ENCODE measurements at regions not wholly inside any gene's neighbourhood (a gene's known extent, or its start where the extent isn't known, plus 50 kb on each side); places are given as distances from the start of the nearest gene placed in this dataset.
"Not testable (repeated sequence)": the region's sequence is repeated elsewhere in the genome, so short reads cannot be mapped to it uniquely, and the experiment has no call there.

DNA sequence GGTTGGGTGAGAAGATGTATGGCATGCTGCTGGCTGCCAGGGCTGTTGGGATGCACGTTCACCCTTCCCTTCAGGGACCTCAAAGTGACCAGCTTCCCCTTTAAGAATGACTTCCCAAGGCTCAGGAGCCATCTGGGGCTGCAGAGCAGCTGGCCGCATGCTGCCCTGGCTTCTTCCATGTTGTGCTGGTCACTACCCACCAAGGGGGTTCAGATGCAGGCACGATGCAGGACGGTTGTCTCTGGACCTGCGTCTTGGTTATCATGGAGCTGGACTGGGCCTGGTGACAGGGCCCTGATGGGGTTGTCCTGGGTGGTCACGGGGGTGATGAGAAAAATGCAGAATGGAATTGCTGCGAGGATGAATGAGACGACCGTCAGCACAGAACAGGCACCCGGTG lies 297.8 kb downstream of the POTED start:
- DNase-seq = not testable (repeated sequence)

DNA sequence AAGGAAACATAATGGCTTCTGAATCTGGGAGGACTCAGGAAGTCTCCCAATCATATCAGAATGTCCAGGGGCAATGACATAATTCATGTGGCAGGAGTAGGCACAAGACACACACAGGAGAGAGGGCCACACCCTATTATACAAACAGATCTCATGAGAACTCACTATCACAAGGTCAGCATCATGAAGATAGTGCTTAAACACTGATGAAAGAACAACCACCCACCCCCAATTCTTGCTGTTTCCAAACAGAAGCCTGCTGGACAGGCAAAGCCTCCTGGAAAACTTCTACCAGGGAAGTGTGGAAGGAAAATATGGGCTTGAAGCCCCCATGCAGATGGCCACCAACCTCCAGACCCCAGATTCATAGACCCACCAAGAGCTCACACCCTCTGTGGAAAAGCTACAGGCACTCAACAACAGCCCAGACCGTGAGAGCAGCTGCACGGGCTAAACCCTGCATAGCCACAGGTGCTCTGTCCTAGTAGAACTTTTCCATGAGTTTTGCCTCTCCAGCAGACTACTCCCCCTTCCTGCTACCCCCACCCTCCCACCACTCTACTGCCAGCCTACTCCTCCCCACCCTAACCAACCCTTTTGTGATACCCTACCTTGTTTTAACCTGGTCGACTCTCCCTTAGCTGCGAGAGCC lies 287.1 kb downstream of the POTED start:
- DNase-seq = not testable (repeated sequence)

DNA sequence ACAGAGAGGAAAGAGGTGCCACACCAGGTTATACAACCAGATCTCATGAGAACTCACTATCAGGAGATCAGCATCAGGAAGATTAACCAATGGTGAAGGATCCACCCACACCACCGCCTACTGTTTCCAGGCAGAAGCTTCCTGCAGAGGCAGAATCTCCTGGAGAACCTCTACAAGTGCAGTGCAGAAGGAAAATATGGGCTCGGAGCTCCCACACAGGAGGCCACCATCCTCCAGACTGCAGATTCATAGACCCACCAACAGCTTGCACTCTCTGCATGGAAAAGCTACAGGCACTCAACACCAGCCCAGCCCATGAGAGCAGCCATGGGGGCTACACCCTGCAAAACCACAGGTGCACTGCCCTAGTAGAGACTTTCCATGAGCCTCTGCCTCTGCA lies 284.0 kb downstream of the POTED start:
- DNase-seq = not testable (repeated sequence)

DNA sequence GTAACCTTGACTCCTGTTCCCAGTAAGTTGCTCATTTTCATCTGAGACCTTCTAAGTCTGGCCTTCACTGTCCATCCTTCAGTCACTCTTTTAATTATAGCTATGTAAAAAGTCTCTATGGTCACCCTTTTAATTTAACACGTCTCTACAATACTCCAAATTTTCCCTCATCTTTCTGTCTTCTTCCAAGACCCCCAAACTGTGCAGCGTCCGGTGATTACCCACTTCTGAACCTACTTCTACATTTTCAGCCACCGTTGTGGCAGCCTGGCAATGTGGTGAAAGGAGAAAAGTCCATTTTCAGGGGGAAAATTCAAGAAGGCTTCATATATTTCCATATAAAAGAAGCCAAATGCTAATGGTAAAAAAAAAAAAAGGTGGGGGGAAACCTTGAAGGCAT lies 283.4 kb downstream of the POTED start:
- DNase-seq = not testable (repeated sequence)

DNA sequence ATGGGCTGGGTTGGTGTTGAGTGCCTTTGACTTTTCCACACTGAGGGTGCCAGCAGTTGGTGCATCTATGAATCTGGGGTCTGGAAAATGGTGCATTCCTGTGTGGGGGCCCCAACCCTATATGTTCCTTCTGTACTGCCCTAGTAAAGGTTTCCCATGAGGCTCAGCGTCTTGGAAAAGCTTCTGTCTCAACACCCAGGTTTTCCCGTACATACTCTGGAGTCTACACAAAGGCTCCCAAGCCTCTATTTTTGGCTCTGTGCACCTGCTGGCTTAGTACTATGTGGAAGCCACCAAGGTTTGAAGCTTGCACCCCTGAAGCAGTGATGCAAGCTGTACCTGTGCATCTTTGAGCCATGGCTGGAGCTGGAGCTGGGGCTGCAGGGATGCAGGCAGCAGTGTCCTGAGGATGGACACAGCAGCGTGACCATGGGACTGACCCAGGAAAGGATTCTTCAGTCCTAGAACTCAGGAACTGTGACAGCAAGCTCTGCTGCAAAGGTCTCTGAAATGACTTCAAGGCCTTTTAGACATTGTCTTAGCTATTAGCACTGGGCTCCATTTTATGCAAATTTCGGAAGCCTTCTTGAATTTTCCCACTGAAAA lies 282.7 kb downstream of the POTED start:
- not testable (repeated sequence) for DNase-seq

DNA sequence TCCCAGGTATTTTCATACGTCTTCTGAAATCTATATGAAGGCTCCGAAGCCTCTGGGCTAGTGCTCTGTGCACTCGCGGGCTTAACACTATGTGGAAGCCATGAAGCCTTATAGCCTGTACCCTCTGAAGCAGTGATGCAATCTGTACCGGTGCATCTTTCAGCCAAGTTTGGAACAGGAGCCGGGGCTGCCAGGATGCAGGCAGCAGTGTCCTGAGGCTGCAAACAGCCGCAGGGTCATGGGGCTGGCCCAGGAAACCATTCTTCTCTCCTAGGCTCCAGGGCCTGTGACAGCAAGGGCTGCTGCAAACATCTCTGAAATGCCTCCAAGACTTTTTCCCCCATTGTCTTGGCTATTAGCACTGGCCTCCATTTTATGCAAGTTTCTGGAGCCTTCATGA lies 279.6 kb downstream of the POTED start:
- not testable (repeated sequence) for DNase-seq

DNA sequence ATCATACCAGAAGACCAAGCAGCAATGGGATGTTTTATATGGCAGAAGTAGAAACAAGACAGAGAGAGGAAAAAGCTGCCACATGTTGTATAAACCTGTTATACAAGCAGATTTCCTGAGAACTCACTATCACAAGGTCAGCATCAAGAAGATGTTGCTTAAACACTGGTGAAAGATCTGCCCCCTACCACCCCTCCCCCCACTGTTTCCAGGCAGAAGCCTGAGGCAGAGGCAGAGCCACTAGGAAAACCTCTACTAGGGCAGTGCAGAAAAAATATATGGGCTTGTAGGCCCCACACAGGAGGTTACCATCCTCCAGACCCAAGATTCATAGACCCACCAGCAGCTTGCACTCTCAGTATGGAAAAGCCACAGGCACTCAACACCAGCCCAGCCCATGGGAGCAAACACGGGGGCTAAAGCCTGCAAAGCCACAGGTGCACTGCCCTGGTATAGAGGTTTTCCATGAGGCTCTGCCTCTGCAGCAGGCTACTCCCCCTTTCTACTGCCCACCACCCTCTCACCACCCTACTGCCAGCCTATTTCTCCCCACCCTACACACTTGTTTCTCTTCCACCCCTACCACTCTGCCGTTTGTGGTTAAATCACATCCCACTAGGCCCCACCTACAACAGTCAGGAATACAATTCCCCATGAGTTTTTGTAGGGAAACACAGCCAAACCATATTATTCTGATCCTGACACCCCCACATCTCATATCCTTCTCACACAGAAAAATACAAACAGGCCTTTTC lies 274.2 kb downstream of the POTED start:
- DNase-seq = not testable (repeated sequence)

DNA sequence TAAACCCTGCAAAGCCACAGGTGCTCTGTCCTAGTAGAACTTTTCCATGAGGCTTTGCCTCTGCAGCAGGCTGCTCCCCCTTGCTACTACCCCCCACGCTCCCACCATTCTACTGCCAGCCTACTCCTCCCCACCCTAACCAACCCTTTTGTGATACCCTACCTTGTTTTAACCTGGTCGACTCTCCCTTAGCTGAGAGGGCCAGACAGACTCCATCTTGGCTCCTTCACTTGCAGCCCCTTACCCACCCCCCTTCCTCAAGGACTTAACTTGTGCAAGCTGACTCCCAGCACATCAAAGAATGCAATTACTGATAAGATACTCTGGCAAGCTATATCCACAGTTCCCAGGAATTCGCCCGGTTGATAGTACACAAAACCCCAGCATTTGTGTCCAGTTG lies 267.9 kb downstream of the POTED start:
- DNase-seq = not testable (repeated sequence)

DNA sequence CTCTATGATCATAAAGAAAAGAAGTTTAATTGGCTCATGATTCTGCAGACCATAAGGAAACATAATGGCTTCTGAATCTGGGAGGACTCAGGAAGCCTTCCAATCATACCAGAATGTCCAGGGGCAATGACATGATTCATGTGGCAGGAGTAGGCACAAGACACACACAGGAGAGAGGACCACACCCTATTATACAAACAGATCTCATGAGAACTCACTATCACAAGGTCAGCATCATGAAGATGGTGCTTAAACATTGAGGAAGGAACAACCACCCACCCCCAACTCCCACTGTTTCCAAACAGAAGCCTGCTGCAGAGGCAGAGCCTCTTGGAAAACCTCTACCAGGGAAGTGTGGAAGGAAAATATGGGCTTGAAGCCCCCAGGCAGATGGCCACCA lies 267.4 kb downstream of the POTED start:
- not testable (repeated sequence) for DNase-seq

DNA sequence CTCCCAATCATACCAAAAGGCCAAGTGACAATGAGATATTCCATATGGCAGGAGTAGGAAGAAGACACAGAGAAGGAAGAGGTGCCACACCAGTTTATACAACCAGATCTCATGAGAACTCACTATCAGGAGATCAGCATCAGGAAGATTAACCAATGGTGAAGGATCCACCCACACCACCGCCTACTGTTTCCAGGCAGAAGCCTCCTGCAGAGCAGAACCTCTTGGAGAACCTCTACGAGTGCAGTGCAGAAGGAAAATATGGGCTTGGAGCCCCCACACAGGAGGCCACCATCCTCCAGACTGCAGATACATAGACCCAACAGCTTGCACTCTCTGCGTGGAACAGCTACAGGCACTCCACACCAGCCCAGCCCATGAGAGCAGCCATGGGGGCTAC lies 264.4 kb downstream of the POTED start:
- DNase-seq = not testable (repeated sequence)

DNA sequence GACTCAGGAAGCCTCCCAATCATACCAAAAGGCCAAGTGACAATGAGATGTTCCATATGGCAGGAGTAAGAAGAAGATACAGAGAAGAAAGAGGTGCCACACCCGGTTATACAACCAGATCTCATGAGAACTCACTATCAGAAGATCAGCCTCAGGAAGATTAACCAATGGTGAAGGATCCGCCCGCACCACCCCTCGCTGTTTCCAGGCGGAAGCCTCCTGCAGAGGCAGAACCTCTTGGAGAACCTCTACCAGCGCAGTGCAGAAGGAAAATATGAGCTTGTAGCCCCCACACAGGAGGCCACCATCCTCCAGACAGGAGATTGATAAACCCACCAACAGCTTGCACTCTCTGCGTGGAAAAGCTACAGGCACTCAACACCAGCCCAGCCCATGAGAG lies 245.1 kb downstream of the POTED start:
- no peak for DNase-seq

DNA sequence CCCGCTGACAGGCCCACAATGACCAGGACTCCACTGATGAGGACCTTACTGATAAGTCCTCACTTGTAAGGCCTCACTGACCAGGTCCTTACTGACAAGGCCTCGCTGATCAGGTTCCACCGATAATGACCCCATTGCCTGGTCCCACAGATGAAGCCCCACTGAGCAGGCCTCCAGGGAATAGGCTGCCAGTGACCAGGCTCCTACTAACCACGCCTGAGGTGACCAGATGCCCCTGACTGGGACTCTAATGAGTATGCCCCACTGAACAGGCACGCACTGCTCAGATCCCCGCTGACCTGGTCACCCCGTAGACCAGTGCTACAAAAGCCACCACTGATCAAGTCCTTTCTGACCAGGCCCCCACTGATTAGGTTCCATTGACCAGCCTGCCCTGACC lies 241.2 kb downstream of the POTED start:
- DNase-seq = not testable (repeated sequence)

DNA sequence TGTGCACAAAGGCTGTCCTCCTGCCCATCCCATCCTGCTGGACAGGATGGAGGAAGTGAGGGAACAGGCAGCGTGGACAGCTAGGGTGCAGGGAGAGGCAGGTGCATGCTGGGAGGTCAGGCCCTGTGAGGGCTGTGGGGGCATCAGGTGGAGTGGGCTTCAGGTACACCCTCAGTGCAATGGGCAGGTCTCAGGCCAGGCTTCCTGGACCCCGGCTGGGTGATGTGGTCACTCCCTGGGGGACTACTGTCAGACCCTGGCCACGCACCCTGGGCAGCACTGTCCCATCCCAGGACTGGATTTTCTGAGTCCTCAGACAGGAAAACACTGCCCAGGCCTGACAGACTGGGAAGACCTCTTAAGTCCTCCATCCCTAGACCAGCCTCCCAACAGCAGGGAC lies 239.9 kb downstream of the POTED start:
- DNase-seq = not testable (repeated sequence)

DNA sequence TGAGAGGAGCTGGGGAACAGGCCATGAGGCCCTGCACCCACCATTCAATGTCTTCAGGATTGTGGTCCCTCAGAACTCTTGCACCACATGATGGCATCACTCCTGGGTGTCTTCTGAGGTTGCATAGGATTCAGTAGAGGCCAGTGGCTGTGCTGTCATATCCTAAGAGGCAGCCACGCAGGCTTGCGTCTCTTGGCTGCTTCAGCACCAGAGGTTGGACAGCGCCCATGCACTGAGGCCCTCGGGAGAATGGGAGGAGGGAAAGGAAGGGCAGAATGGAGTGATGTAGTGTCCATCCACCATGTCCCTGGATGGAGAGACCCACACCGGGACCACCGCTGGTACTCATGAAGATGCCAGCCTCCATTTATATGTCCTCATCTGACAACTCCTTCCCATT lies 237.1 kb downstream of the POTED start:
- DNase-seq = not testable (repeated sequence)

DNA sequence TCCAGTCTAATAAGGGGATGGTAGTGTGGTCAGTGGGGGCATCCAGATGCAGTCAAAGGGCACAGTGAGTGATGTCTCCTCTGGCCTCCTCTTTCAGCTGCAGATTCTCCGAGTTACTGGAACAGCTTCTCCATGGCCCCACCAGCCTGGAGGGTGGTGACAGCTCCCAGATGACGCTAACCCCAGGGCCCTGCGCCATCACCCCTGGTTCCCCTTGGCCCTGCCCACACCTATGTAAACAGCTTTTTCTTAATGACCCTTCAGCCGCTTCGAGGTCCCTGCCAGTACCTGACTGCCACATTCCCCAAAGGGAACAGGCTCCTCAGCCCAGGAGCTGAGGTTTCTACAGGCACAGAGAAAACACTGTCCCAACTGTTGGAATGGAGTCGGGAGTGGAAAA lies 235.0 kb downstream of the POTED start:
- DNase-seq = not testable (repeated sequence)

DNA sequence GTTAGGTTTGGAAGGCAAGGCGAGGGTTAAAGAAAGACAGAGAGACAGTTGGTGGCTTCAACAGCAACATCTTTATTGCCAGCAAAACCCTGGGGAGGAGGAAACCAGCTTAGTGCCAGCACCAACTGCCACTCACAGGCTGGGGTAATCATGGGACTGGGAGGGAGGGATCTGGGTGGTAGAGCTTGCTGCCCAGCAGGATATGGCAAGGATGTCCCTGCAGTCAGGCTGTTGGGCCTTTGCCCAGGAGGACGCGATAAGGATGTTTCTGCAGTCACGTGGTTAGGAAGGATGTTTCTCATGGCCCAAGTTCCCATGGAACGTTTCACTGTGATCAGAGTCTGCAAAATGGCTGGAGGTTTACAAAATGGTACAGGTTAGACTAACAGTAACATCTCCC lies 233.5 kb downstream of the POTED start:
- DNase-seq = not testable (repeated sequence)

DNA sequence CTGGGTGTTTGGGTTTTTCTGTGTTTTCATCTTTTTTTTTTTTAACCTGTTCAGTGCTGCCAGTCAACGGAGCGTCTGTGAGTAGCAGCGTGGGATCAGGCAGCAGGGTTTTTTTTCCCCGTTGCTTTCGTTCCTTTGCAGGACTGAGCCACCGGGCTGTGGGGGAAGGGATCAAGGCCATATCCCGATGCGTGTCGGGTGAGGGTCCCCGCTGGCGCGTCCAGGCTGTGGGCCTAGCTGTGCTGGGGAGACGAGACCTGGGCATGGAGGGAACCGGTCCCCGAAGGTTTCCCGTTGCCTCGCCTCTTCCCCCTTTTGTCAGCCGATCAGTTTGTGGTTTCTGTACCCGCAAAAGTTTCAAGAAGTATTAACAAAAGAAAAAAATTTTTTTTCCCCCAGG lies 218.1 kb downstream of the POTED start:
- DNase-seq = not testable (repeated sequence)

DNA sequence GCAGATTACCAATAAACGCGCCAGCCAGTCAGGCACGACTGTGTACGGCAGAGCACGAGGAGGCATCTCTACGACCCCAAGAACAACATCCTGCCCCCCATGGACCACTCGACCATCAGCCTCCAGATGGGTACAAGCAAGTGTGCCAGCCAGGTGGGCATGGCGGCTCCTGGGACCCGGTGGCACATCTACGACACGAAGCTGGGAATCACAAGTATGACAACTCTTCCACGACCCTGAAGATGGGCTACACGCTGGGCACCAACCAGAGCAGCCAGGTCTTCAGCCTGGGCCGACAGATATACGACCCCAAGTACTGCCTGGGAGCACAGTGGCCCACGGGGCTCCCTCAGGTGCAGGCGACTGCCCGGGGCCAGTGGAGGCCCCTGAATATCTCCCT lies 217.6 kb downstream of the POTED start:
- DNase-seq = no peak

DNA sequence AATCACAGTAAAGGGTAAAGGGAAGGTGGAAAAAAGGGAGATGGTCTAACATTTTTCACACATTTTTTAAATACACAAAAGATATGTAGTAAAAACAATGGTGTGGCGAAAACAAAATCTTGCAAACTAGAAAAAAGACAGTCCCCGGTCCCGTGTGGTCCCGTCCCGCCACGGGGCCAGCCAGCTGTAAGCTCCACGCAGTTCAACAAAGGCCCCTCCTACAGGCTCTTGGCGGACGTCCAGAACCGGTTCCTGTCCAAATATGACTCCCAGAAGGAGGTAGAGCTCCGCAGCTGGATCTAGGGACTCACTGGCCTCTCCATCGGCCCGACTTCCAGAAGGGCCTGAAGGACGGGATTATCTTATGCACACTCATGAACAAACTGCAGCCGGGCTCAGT lies 216.9 kb downstream of the POTED start:
- not testable (repeated sequence) for DNase-seq

DNA sequence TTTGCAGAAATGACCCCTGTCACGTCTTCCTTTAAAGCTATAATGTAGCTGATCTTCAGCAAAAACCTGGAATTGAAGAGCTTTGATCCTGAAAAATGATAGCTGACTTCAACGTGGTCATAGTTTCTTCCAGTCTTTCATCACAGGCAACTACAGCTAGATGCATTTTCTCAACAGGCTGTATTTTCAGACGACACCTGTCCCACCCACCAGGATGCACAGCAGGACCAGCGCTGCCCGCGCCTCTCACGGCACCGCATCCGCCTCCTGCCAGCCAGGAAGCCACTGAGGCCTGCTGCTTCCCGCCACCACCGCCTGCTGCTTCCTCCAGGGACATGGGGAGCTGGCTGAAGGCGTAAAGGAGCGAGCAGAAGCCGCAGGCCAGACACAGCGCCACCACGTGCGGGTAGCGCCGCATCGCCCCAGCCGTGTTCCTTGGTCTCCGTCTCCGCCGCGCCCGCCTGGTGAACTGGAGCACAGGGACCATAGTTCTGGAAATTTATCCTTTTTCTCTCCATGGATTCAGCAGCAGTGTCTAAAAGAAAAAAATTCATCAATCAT lies 215.7 kb downstream of the POTED start:
- DNase-seq = not testable (repeated sequence)

DNA sequence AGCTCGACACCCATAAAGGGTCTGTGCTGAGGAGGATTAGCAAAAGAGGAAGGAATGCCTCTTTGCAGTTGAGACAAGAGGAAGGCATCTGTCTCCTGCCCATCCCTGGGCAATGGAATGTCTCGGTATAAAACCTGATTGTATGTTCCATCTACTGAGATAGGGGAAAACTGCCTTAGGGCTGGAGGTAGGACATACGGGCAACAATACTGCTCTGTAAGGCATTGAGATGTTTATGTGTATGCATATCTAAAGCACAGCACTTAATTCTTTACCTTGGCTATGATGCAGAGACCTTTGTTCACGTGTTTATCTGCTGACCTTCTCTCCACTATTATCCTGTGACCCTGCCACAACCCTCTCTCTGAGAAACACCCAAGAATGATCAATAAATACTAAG lies 210.7 kb downstream of the POTED start:
- not testable (repeated sequence) for DNase-seq

DNA sequence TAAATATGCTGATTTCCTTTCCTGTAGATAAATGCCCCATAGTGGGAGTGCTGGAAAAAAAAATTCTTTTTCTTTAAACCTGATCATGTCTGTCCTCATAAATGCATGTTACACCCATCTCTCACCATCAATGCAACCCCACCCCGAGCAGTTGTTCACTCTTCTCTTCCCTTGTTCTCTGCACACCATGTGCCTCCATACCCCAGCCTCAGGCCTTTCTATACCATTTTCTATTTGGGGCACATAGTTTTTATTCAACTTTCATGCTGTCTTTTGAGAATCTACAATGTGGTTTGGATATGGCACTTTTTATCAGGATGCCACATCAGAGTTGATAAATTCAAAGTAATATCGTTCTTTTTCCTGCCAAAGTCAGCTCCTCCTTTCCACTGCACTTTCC lies 202.6 kb downstream of the POTED start:
- not testable (repeated sequence) for DNase-seq

DNA sequence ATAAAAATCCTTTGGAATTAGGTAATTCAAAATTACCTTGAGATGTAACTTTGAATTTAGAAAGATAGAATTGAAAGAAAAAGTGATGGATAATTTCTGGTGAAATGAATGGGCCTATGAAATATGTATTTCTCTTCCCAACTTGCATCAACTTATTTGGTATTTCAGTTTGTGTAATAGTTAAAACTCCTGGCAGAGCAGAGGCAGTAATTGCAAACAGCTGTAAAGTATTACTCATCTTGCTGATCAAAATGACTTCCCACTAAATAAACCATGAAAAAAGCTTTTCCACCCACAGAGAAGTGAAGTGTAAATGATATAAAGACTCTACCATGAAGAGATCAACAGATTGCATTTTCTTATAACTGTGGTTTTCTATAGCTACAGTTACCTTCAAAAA lies 201.0 kb downstream of the POTED start:
- not testable (repeated sequence) for DNase-seq

DNA sequence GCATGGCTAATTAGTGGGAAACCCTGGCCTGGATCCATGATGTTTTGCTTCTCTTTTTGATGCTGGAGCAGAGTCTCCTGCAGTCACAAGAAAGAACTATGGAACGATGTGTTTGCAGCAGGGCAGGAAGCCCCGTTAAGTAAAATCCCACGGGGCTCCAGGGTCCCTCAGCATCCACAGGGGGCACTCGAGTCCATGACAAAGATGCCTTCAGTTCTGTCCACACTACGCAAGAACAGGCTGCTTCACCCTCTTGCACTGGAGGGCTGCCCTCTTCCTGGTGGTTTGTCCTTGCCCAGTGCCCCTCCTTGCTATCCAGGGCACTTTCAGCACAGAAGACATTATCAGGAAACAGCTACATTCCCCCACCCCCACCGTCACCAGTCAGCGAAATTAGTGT lies 196.9 kb downstream of the POTED start:
- DNase-seq = not testable (repeated sequence)

Data from CD4-positive, alpha-beta T cell treated with Interleukin-4 for 1 hour (primary cell).